Sigmoid colon (tissue), 4 donors: ENCODE measurements at regions not wholly inside any gene's neighbourhood (a gene's known extent, or its start where the extent isn't known, plus 50 kb on each side); places are given as distances from the start of the nearest gene placed in this dataset.

Source experiments
- POLR2A ChIP-seq, 2 donors: fragments of 450-650 bp; IDR thresholded peaks; one replicate each; pipeline ENCODE4 v1.6.1; 2016; ENCODE audit warnings: antibody characterized with exemption in 2 of 2, mild to moderate bottlenecking in 2 of 2, moderate library complexity in 2 of 2
- POLR2AphosphoS5 ChIP-seq, 4 donors: sonication (generic); formaldehyde crosslinking; IDR thresholded peaks; one replicate each; pipeline ENCODE4 v1.6.1; 2017; ENCODE audit warnings: antibody characterized with exemption in 4 of 4
- TF ChIP-seq, protein P1 (sequence below), 4 experiments: fragments of 450-650 bp in 3 of 4; fragments of 200-600 bp in 1 of 4; IDR thresholded peaks; one replicate each; pipeline ENCODE4 v1.5.1; 2016 to 2019; ENCODE audit warnings: antibody characterized with exemption in 4 of 4, mild to moderate bottlenecking in 3 of 4, moderate library complexity in 2 of 4

DNA sequence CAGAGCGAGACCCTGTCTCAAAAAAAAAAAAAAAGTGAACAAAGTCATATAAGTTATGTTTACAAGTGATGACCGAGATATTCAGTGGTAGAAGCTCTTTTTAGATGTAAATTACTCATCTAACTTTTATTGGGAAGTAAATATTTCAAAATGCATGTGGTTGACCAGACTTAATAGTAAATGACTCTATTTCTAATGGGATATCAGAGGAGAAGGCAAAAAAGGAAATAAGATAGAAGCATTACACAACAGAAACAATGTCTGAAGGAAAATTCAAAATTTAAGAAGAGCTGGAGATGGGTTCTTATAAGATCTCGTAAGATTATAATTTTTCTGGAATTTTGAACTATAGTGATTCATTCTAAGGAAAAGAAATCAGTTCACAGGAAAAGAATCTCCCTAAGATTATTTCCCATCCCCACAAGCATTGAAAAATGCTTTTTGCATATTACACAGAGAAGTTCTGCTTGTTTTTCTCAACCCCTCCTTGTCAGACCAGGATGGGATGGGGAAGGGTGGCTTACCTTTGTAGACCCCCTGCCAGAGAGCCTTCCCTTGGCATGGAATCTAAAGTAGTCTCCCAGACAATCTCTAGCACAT lies 63.1 kb upstream of the STK38L start:
- TF ChIP-seq, protein P1, sequence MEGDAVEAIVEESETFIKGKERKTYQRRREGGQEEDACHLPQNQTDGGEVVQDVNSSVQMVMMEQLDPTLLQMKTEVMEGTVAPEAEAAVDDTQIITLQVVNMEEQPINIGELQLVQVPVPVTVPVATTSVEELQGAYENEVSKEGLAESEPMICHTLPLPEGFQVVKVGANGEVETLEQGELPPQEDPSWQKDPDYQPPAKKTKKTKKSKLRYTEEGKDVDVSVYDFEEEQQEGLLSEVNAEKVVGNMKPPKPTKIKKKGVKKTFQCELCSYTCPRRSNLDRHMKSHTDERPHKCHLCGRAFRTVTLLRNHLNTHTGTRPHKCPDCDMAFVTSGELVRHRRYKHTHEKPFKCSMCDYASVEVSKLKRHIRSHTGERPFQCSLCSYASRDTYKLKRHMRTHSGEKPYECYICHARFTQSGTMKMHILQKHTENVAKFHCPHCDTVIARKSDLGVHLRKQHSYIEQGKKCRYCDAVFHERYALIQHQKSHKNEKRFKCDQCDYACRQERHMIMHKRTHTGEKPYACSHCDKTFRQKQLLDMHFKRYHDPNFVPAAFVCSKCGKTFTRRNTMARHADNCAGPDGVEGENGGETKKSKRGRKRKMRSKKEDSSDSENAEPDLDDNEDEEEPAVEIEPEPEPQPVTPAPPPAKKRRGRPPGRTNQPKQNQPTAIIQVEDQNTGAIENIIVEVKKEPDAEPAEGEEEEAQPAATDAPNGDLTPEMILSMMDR (IDR thresholded peaks at IDR 0.05), result no peak
- TF ChIP-seq POLR2A (IDR thresholded peaks at IDR 0.05) (no peak), POLR2AphosphoS5 (IDR thresholded peaks at IDR 0.05) (no peak)
